ENCODE measurements at regions not wholly inside any gene's neighbourhood (a gene's known extent, or its start where the extent isn't known, plus 50 kb on each side); places are given as distances from the start of the nearest gene placed in this dataset.

- TF ChIP-seq CTCF (IDR thresholded peaks at IDR 0.05; ENCODE audit: poor library complexity) (no peak), EZH2phosphoT487 (IDR thresholded peaks at IDR 0.05; ENCODE audit: low read depth, severe bottlenecking, unreplicated experiment) (no peak)
These were observed 1375.6 kb downstream of the EFNB2 start for GRCh38 chr13:105159841-105160240.

All from hepatocyte (in vitro differentiated cells).